HepG2 (cell line): ENCODE measurements at regions not wholly inside any gene's neighbourhood (a gene's known extent, or its start where the extent isn't known, plus 50 kb on each side); places are given as distances from the start of the nearest gene placed in this dataset.
A peak's percentile ranks its signal among the peaks of the same experiment; 100 is the strongest.

Source experiments
- CHD4 ChIP-seq: fragments of 200-600 bp; sonication (generic); IDR thresholded peaks from 2 replicates; pipeline ENCODE4 v1.7.0; 2017; ENCODE audit warnings: mild to moderate bottlenecking, low read length, borderline replicate concordance
- E2F5 ChIP-seq: sonication (generic); formaldehyde crosslinking; conservative IDR thresholded peaks from 2 replicates; pipeline ENCODE4 v1.4.0; 2020; ENCODE audit warnings: missing genetic modification reagents
- FIP1L1 ChIP-seq: fragments of 200-400 bp; formaldehyde crosslinking; IDR thresholded peaks from 2 replicates; pipeline ENCODE4 v1.6.1; 2018; ENCODE audit warnings: low read depth, mild to moderate bottlenecking, low read length, moderate library complexity, borderline replicate concordance; ENCODE audit not compliant: insufficient read depth
- HOXA5 ChIP-seq: sonication (generic); formaldehyde crosslinking; IDR thresholded peaks from 2 replicates; pipeline ENCODE4 v1.4.0; 2020; ENCODE audit warnings: missing genetic modification reagents
- NR2F1 ChIP-seq, 2 experiments: fragments of 450-650 bp in 1 of 2; formaldehyde crosslinking in 1 of 2; IDR thresholded peaks; 2 replicates each; pipeline versions ENCODE4 v1.5.0 to v1.6.1; 2016 to 2020; ENCODE audit warnings: mild to moderate bottlenecking in 1 of 2, missing compliant biosample characterization in 1 of 2, missing genetic modification reagents in 1 of 2, moderate library complexity in 1 of 2
- NR2F2 ChIP-seq: IDR thresholded peaks from 2 replicates; pipeline ENCODE4 v1.6.1; 2012; ENCODE audit warnings: low read depth, inconsistent platforms, borderline replicate concordance
- PRPF4 ChIP-seq: fragments of 200-400 bp; formaldehyde crosslinking; IDR thresholded peaks from 2 replicates; pipeline ENCODE4 v1.6.1; 2016; ENCODE audit warnings: low read length, low read depth; ENCODE audit not compliant: poor library complexity, severe bottlenecking
- RARA ChIP-seq: IDR thresholded peaks from 2 replicates; pipeline ENCODE4 v1.6.1; 2016; ENCODE audit warnings: missing genetic modification reagents, missing compliant biosample characterization
- RFXANK ChIP-seq: IDR thresholded peaks from 2 replicates; pipeline ENCODE4 v1.6.1; 2016
- SMARCC2 ChIP-seq: fragments of 450-650 bp; IDR thresholded peaks from 2 replicates; pipeline ENCODE4 v1.6.1; 2017; ENCODE audit warnings: antibody characterized with exemption, mild to moderate bottlenecking
- THRA ChIP-seq: sonication (generic); formaldehyde crosslinking; IDR thresholded peaks from 2 replicates; pipeline ENCODE4 v1.4.0; 2020; ENCODE audit warnings: missing genetic modification reagents, borderline replicate concordance
- ZBTB39 ChIP-seq: sonication (generic); formaldehyde crosslinking; IDR thresholded peaks from 2 replicates; pipeline ENCODE4 v1.5.0; 2020; ENCODE audit warnings: missing genetic modification reagents
- ZNF567 ChIP-seq: sonication (generic); formaldehyde crosslinking; IDR thresholded peaks from 2 replicates; pipeline ENCODE4 v1.8.1; 2023; ENCODE audit warnings: mild to moderate bottlenecking, missing genetic modification reagents, borderline replicate concordance
- ZNF614 ChIP-seq: IDR thresholded peaks from 2 replicates; pipeline ENCODE4 v1.6.1; 2018; ENCODE audit warnings: missing biosample characterization, missing genetic modification reagents, inconsistent platforms, borderline replicate concordance
- ZNF83 ChIP-seq: sonication (generic); formaldehyde crosslinking; IDR thresholded peaks from 2 replicates; pipeline ENCODE4 v1.4.0; 2020; ENCODE audit warnings: missing genetic modification reagents, mild to moderate bottlenecking, borderline replicate concordance
- TF ChIP-seq, protein P1 (sequence below): sonication (generic); formaldehyde crosslinking; IDR thresholded peaks from 2 replicates; pipeline ENCODE4 v1.4.0; 2020; ENCODE audit warnings: missing genetic modification reagents
- TF ChIP-seq, protein P2 (sequence below): sonication (generic); formaldehyde crosslinking; IDR thresholded peaks from 2 replicates; pipeline ENCODE4 v1.5.0; 2020; ENCODE audit warnings: mild to moderate bottlenecking, missing genetic modification reagents, borderline replicate concordance
- TF ChIP-seq, protein P3 (sequence below): fragments of 450-650 bp; IDR thresholded peaks from 2 replicates; pipeline ENCODE4 v1.6.1; 2017
- TF ChIP-seq, protein P4 (sequence below): sonication (generic); formaldehyde crosslinking; IDR thresholded peaks from 2 replicates; pipeline ENCODE4 v1.4.0; 2020; ENCODE audit warnings: missing genetic modification reagents, low read depth, mild to moderate bottlenecking, borderline replicate concordance

DNA sequence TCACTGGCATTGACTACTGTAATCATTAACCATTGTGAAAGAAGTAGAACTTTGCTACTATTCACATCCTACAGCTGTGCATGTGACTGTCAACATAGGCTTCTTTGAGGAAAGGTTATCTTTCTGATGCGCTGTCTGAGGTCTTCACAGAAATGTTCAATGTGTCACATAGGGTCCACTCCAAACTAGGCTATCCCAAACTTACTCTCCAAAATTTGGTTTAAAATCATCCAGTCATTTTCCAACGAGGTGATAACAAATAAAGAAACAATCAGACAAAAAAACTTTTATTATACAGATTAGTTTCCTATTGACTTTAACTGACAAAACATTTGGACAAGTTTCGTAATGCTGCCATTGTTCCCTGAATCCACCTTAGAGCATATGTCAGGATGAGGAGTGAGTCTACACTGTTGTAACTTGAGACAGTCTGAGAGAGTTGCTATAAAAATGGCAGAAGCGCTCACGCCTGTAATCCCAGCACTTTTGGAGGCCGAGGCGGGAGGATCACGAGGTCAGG, 511.6 kb downstream of the PLOD2 start (continued):
- TF ChIP-seq, protein P1, sequence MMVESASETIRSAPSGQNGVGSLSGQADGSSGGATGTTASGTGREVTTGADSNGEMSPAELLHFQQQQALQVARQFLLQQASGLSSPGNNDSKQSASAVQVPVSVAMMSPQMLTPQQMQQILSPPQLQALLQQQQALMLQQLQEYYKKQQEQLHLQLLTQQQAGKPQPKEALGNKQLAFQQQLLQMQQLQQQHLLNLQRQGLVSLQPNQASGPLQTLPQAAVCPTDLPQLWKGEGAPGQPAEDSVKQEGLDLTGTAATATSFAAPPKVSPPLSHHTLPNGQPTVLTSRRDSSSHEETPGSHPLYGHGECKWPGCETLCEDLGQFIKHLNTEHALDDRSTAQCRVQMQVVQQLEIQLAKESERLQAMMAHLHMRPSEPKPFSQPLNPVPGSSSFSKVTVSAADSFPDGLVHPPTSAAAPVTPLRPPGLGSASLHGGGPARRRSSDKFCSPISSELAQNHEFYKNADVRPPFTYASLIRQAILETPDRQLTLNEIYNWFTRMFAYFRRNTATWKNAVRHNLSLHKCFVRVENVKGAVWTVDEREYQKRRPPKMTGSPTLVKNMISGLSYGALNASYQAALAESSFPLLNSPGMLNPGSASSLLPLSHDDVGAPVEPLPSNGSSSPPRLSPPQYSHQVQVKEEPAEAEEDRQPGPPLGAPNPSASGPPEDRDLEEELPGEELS (CRISPR knock-in tag) = peak; percentile 67
- TF ChIP-seq RARA (CRISPR knock-in tag) (peak; percentile 74), NR2F1 (CRISPR knock-in tag; IDR thresholded peaks at IDR 0.05) (no peak), ZNF83 (CRISPR knock-in tag) (no peak), ZBTB39 (CRISPR knock-in tag) (no peak), NR2F2 (peak; percentile 64; the same call in 1 of the 2 replicates), CHD4 (no peak), ZNF567 (no peak), HOXA5 (CRISPR knock-in tag) (peak; percentile 65; the same call in 1 of the 2 replicates), E2F5 (CRISPR knock-in tag) (no peak), SMARCC2 (no peak), PRPF4 (no peak), ZNF614 (CRISPR knock-in tag) (no peak), RFXANK (no peak), THRA (CRISPR knock-in tag) (peak; percentile 56; the same call in 1 of the 2 replicates), FIP1L1 (no peak)
- TF ChIP-seq, protein P2, sequence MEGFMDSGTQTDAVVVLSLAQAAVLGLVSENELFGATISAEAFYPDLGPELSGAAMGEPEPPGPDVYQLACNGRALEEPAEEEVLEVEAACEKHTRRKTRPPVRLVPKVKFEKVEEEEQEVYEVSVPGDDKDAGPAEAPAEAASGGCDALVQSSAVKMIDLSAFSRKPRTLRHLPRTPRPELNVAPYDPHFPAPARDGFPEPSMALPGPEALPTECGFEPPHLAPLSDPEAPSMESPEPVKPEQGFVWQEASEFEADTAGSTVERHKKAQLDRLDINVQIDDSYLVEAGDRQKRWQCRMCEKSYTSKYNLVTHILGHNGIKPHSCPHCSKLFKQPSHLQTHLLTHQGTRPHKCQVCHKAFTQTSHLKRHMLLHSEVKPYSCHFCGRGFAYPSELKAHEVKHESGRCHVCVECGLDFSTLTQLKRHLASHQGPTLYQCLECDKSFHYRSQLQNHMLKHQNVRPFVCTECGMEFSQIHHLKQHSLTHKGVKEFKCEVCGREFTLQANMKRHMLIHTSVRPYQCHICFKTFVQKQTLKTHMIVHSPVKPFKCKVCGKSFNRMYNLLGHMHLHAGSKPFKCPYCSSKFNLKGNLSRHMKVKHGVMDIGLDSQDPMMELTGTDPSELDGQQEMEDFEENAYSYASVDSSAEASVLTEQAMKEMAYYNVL (CRISPR knock-in tag) = no peak
- TF ChIP-seq, protein P3, sequence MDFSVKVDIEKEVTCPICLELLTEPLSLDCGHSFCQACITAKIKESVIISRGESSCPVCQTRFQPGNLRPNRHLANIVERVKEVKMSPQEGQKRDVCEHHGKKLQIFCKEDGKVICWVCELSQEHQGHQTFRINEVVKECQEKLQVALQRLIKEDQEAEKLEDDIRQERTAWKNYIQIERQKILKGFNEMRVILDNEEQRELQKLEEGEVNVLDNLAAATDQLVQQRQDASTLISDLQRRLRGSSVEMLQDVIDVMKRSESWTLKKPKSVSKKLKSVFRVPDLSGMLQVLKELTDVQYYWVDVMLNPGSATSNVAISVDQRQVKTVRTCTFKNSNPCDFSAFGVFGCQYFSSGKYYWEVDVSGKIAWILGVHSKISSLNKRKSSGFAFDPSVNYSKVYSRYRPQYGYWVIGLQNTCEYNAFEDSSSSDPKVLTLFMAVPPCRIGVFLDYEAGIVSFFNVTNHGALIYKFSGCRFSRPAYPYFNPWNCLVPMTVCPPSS = no peak
- TF ChIP-seq, protein P4, sequence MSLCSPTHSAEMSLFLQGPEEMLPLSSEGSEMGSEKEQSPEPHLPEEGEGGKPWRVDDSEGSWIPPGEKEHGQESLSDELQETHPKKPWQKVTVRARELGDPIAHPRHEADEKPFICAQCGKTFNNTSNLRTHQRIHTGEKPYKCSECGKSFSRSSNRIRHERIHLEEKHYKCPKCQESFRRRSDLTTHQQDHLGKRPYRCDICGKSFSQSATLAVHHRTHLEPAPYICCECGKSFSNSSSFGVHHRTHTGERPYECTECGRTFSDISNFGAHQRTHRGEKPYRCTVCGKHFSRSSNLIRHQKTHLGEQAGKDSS (CRISPR knock-in tag) = no peak
